Liver (tissue), 3 donors: ENCODE measurements at regions not wholly inside any gene's neighbourhood (a gene's known extent, or its start where the extent isn't known, plus 50 kb on each side); places are given as distances from the start of the nearest gene placed in this dataset.

Experiments used
- EGR1 ChIP-seq, 2 donors: IDR thresholded peaks; 2 replicates each; pipeline ENCODE4 v1.6.1; 2016 to 2018; ENCODE audit warnings: antibody characterized with exemption in 2 of 2, low read depth in 2 of 2
- FOXA2 ChIP-seq: IDR thresholded peaks from 2 replicates; pipeline ENCODE4 v1.6.1; 2016; ENCODE audit warnings: antibody characterized with exemption
- GABPA ChIP-seq, 2 donors: IDR thresholded peaks in 1 of 2; conservative IDR thresholded peaks in 1 of 2; 2 replicates each; pipeline ENCODE4 v1.6.1; 2016; ENCODE audit warnings: antibody characterized with exemption in 2 of 2, mild to moderate bottlenecking in 1 of 2, moderate library complexity in 1 of 2
- HNF4A ChIP-seq, 2 donors: conservative IDR thresholded peaks; 2 replicates each; pipeline ENCODE4 v1.6.1; 2016; ENCODE audit warnings: antibody characterized with exemption in 2 of 2, mild to moderate bottlenecking in 2 of 2
- JUND ChIP-seq, 2 donors: IDR thresholded peaks; 2 replicates each; pipeline ENCODE4 v1.6.1; 2016; ENCODE audit warnings: antibody characterized with exemption in 2 of 2
- RAD21 ChIP-seq, 2 donors: IDR thresholded peaks; 2 replicates each; pipeline ENCODE4 v1.6.1; 2016; ENCODE audit warnings: antibody characterized with exemption in 2 of 2, mild to moderate bottlenecking in 2 of 2
- SP1 ChIP-seq: IDR thresholded peaks from 2 replicates; pipeline ENCODE4 v1.6.1; 2018; ENCODE audit warnings: antibody characterized with exemption, mild to moderate bottlenecking
- TAF1 ChIP-seq: conservative IDR thresholded peaks from 2 replicates; pipeline ENCODE4 v1.6.1; 2016; ENCODE audit warnings: antibody characterized with exemption, mild to moderate bottlenecking
- TF ChIP-seq, protein P1 (sequence below): fragments of 150-350 bp; IDR thresholded peaks from 2 replicates; pipeline ENCODE4 v1.5.1; 2017; ENCODE audit warnings: improper control_type of control experiment, low read depth, low read length; ENCODE audit not compliant: missing input control
- TF ChIP-seq, protein P2 (sequence below): IDR thresholded peaks from 2 replicates; pipeline ENCODE4 v1.6.1; 2016; ENCODE audit warnings: antibody characterized with exemption
- TF ChIP-seq, protein P3 (sequence below): IDR thresholded peaks from 2 replicates; pipeline ENCODE4 v1.6.1; 2016; ENCODE audit warnings: antibody characterized with exemption, mild to moderate bottlenecking
- donor health status: healthy.
- donor health status: healthy.

DNA sequence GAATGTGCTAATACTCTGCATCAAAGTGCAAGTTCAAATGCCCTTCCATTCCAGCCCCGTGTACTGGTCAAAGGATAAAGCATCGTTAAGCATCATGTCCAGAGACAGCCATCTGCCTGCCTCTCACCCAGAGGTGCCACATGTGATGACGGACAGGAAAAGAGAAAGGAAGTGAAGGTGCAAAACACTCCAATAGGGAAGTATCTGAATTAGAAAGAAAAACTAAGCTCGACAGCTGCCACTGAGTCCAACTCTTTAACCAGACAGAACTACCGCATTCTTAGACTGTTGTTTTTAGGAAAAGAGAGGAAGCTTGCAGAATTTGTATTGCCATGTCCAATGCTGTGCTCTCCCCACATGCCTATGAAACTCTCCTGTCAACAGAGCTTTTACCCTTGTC is 465.0 kb upstream of the SOX5 start:
- TF ChIP-seq JUND (IDR thresholded peaks at IDR 0.05) (no peak), HNF4A (conservative IDR thresholded peaks at IDR 0.05) (peak; percentile 26 to 49), TAF1 (no peak), GABPA (IDR thresholded peaks at IDR 0.05 in 1 of 2, conservative IDR thresholded peaks at IDR 0.05 in 1 of 2) (no peak), RAD21 (IDR thresholded peaks at IDR 0.05) (no peak), EGR1 (IDR thresholded peaks at IDR 0.05; ENCODE audit: low read depth in 2 of 2) (no peak), FOXA2 (no peak), SP1 (no peak)
- TF ChIP-seq, protein P1, sequence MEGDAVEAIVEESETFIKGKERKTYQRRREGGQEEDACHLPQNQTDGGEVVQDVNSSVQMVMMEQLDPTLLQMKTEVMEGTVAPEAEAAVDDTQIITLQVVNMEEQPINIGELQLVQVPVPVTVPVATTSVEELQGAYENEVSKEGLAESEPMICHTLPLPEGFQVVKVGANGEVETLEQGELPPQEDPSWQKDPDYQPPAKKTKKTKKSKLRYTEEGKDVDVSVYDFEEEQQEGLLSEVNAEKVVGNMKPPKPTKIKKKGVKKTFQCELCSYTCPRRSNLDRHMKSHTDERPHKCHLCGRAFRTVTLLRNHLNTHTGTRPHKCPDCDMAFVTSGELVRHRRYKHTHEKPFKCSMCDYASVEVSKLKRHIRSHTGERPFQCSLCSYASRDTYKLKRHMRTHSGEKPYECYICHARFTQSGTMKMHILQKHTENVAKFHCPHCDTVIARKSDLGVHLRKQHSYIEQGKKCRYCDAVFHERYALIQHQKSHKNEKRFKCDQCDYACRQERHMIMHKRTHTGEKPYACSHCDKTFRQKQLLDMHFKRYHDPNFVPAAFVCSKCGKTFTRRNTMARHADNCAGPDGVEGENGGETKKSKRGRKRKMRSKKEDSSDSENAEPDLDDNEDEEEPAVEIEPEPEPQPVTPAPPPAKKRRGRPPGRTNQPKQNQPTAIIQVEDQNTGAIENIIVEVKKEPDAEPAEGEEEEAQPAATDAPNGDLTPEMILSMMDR: no peak
- TF ChIP-seq, protein P2, sequence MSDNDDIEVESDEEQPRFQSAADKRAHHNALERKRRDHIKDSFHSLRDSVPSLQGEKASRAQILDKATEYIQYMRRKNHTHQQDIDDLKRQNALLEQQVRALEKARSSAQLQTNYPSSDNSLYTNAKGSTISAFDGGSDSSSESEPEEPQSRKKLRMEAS: no peak
- TF ChIP-seq, protein P3, sequence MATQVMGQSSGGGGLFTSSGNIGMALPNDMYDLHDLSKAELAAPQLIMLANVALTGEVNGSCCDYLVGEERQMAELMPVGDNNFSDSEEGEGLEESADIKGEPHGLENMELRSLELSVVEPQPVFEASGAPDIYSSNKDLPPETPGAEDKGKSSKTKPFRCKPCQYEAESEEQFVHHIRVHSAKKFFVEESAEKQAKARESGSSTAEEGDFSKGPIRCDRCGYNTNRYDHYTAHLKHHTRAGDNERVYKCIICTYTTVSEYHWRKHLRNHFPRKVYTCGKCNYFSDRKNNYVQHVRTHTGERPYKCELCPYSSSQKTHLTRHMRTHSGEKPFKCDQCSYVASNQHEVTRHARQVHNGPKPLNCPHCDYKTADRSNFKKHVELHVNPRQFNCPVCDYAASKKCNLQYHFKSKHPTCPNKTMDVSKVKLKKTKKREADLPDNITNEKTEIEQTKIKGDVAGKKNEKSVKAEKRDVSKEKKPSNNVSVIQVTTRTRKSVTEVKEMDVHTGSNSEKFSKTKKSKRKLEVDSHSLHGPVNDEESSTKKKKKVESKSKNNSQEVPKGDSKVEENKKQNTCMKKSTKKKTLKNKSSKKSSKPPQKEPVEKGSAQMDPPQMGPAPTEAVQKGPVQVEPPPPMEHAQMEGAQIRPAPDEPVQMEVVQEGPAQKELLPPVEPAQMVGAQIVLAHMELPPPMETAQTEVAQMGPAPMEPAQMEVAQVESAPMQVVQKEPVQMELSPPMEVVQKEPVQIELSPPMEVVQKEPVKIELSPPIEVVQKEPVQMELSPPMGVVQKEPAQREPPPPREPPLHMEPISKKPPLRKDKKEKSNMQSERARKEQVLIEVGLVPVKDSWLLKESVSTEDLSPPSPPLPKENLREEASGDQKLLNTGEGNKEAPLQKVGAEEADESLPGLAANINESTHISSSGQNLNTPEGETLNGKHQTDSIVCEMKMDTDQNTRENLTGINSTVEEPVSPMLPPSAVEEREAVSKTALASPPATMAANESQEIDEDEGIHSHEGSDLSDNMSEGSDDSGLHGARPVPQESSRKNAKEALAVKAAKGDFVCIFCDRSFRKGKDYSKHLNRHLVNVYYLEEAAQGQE: no peak
